SK-N-SH (cell line): ENCODE measurements at regions not wholly inside any gene's neighbourhood (a gene's known extent, or its start where the extent isn't known, plus 50 kb on each side); places are given as distances from the start of the nearest gene placed in this dataset.

ENCODE experiments used
- CTCF ChIA-PET: fragments of 300-600, 350-600 bp; formaldehyde crosslinking; extraction: SDS; loops from one replicate; lab custom pipeline; 2021; lab: Yijun Ruan, JAX
- POLR2A ChIA-PET: fragments of 350-600 bp; sonication (Branson Sonifier 250); formaldehyde crosslinking; extraction: SDS; loops from one replicate; lab custom pipeline; 2020; ENCODE audit warnings: antibody characterized with exemption, inconsistent platforms; lab: Yijun Ruan, JAX
- DNase-seq: peaks from one replicate; pipeline ENCODE4 v3.0.0; 2012
- H2AFZ ChIP-seq: fragments of 200-600 bp; sonication (generic); 2 replicates; pipeline ENCODE4 v1.8.1; 2016; ENCODE audit warnings: antibody characterized with exemption, mild to moderate bottlenecking, low read depth
- H3F3A ChIP-seq: fragments of 200-600 bp; sonication (generic); replicated peaks from 2 replicates; pipeline ENCODE3; 2016; ENCODE audit warnings: antibody characterized with exemption, mild to moderate bottlenecking; ENCODE audit not compliant: insufficient read depth
- H3K27ac ChIP-seq, 2 experiments: fragments of 200-500 bp in 1 of 2; fragments of 200-600 bp in 1 of 2; sonication (Bioruptor generic) in 1 of 2; sonication (generic), shearing (Covaris generic) in 1 of 2; 2 replicates each; pipeline versions ENCODE4 v1.5.1 to v1.6.1; 2014 to 2016; ENCODE audit warnings: low read depth in 2 of 2, inconsistent platforms in 1 of 2, low read length in 1 of 2, mild to moderate bottlenecking in 1 of 2, mixed read lengths in 1 of 2
- H3K27me3 ChIP-seq: fragments of 200-600 bp; sonication (generic), shearing (Covaris generic); 2 replicates; pipeline ENCODE4 v1.6.1; 2016; ENCODE audit warnings: mixed run types; ENCODE audit not compliant: insufficient read depth
- H3K36me3 ChIP-seq, 2 experiments: fragments of 200-500 bp in 1 of 2; fragments of 200-600 bp in 1 of 2; sonication (Bioruptor generic) in 1 of 2; sonication (generic) in 1 of 2; replicated peaks in 1 of 2; 2 replicates each; pipeline versions ENCODE3 to v1.5.1; 2014 to 2016; ENCODE audit warnings: low read length in 1 of 2, mild to moderate bottlenecking in 1 of 2; ENCODE audit not compliant: insufficient read depth in 2 of 2, control insufficient read depth in 1 of 2
- H3K4me1 ChIP-seq, 2 experiments: fragments of 200-500 bp in 1 of 2; fragments of 200-600 bp in 1 of 2; sonication (Bioruptor generic) in 1 of 2; sonication (generic), shearing (Covaris generic) in 1 of 2; 2 replicates each; pipeline versions ENCODE4 v1.5.1 to v1.6.1; 2014 to 2016; ENCODE audit warnings: low read depth in 1 of 2, low read length in 1 of 2, mixed run types in 1 of 2; ENCODE audit not compliant: insufficient read depth in 2 of 2, control insufficient read depth in 1 of 2
- H3K4me2 ChIP-seq: fragments of 200-600 bp; sonication (generic), shearing (Covaris generic); 2 replicates; pipeline ENCODE4 v1.6.1; 2017; ENCODE audit warnings: mixed run types
- H3K4me3 ChIP-seq, 2 experiments: fragments of 200-500 bp in 1 of 2; fragments of 200-600 bp in 1 of 2; sonication (Bioruptor generic) in 1 of 2; sonication (generic), shearing (Covaris generic) in 1 of 2; 2 replicates each; pipeline versions ENCODE4 v1.5.1 to v1.8.1; 2014 to 2016; ENCODE audit warnings: low read depth in 2 of 2, inconsistent platforms in 1 of 2, low read length in 1 of 2, mild to moderate bottlenecking in 1 of 2, mixed read lengths in 1 of 2, moderate library complexity in 1 of 2
- H3K79me2 ChIP-seq: fragments of 200-600 bp; sonication (generic); 2 replicates; pipeline ENCODE4 v1.8.1; 2017; ENCODE audit warnings: mild to moderate bottlenecking; ENCODE audit not compliant: insufficient read depth
- H3K9ac ChIP-seq: fragments of 200-600 bp; sonication (generic); 2 replicates; pipeline ENCODE4 v1.6.1; 2017; ENCODE audit warnings: mixed run types
- H3K9me2 ChIP-seq: fragments of 200-600 bp; sonication (generic); 2 replicates; pipeline ENCODE4 v1.6.1; 2017; ENCODE audit warnings: mixed run types
- H3K9me3 ChIP-seq: fragments of 200-600 bp; sonication (generic); 2 replicates; pipeline ENCODE4 v1.6.1; 2017; ENCODE audit warnings: mixed run types, mild to moderate bottlenecking, moderate library complexity
- H4K20me1 ChIP-seq: fragments of 200-600 bp; sonication (generic); 2 replicates; pipeline ENCODE4 v1.6.1; 2017; ENCODE audit warnings: mild to moderate bottlenecking, mixed run types; ENCODE audit not compliant: insufficient read depth
- CHD2 ChIP-seq: fragments of 150-350 bp; IDR thresholded peaks from 2 replicates; pipeline ENCODE4 v1.6.1; 2018; ENCODE audit warnings: low read length; ENCODE audit not compliant: partially characterized antibody
- CTCF ChIP-seq: fragments of 200-600 bp; sonication (generic); IDR thresholded peaks from 2 replicates; pipeline ENCODE4 v1.6.1; 2017; ENCODE audit warnings: antibody characterized with exemption, mild to moderate bottlenecking, moderate library complexity
- ELF1 ChIP-seq: IDR thresholded peaks from 2 replicates; pipeline ENCODE4 v1.4.0; 2012
- EZH2phosphoT487 ChIP-seq: fragments of 200-600 bp; sonication (generic); IDR thresholded peaks from 2 replicates; pipeline ENCODE4 v1.6.1; 2017; ENCODE audit warnings: low read depth, mixed run types, mild to moderate bottlenecking, antibody characterized with exemption, moderate library complexity, borderline replicate concordance
- GABPA ChIP-seq: IDR thresholded peaks from 2 replicates; pipeline ENCODE4 v1.4.0; 2012; ENCODE audit warnings: low read depth, mild to moderate bottlenecking
- IRF3 ChIP-seq: fragments of 150-350 bp; IDR thresholded peaks from 2 replicates; pipeline ENCODE4 v1.6.1; 2016; ENCODE audit warnings: mild to moderate bottlenecking, low read depth, low read length
- JUND ChIP-seq: IDR thresholded peaks from 2 replicates; pipeline ENCODE4 v1.4.0; 2012
- MEF2A ChIP-seq: IDR thresholded peaks from 2 replicates; pipeline ENCODE4 v1.4.0; 2012; ENCODE audit warnings: low read depth, borderline replicate concordance
- MXI1 ChIP-seq: IDR thresholded peaks from 2 replicates; pipeline ENCODE4 v1.6.1; 2012; ENCODE audit warnings: mild to moderate bottlenecking, low read depth, low read length, improper control_type of control experiment
- NFIC ChIP-seq: IDR thresholded peaks from 2 replicates; pipeline ENCODE4 v1.4.0; 2012; ENCODE audit warnings: borderline replicate concordance
- NRF1 ChIP-seq: IDR thresholded peaks from 2 replicates; pipeline ENCODE4 v1.6.1; 2012; ENCODE audit warnings: low read depth, mild to moderate bottlenecking, low read length
- PBX3 ChIP-seq: IDR thresholded peaks from 2 replicates; pipeline ENCODE4; 2012
- POLR2AphosphoS5 ChIP-seq: IDR thresholded peaks from 2 replicates; pipeline ENCODE4 v1.6.1; 2012; ENCODE audit warnings: low read depth, low read length
- TAF1 ChIP-seq: IDR thresholded peaks from 2 replicates; pipeline ENCODE4 v1.6.1; 2012; ENCODE audit warnings: low read depth, mild to moderate bottlenecking, low read length, moderate library complexity, borderline replicate concordance
- TCF12 ChIP-seq: IDR thresholded peaks from 2 replicates; pipeline ENCODE4 v1.4.0; 2012
- TEAD4 ChIP-seq: IDR thresholded peaks from 2 replicates; pipeline ENCODE4 v1.4.0; 2012; ENCODE audit warnings: mild to moderate bottlenecking, borderline replicate concordance; ENCODE audit not compliant: insufficient read depth
- USF2 ChIP-seq: fragments of 150-350 bp; IDR thresholded peaks from 2 replicates; pipeline ENCODE4 v1.6.1; 2017; ENCODE audit warnings: antibody characterized with exemption, low read length, low read depth, borderline replicate concordance
- YY1 ChIP-seq: IDR thresholded peaks from 2 replicates; pipeline ENCODE4 v1.4.0; 2012; ENCODE audit warnings: low read depth, mild to moderate bottlenecking
- ZBTB33 ChIP-seq: IDR thresholded peaks from 2 replicates; pipeline ENCODE4 v1.4.0; 2012; ENCODE audit warnings: low read depth, borderline replicate concordance
- WGBS: methylation state at CpG from one replicate; pipeline ENCODE4 v1.1.6; 2017; ENCODE audit warnings: low lambda C conversion rate; 5-methylcytosine and 5-hydroxymethylcytosine counted together

GRCh38 chr10:131832056-131832685 lies 68.6 kb upstream of the PPP2R2D start:
- no peaks in the 10 kb centered on the region for H3K79me2 ChIP-seq
- WGBS, result 50% methylated on average over 16 of the region's 17 CpGs
- H3K9ac ChIP-seq, result no peak overlapping the region
- TF ChIP-seq NFIC (no peak), IRF3 (no peak), CTCF (no peak), YY1 (no peak), PBX3 (no peak)
- ChIA-PET CTCF (interaction anchor here (0.5 to 1.6 kb wide), 3 partner anchors 10 to 191 kb away, joined by 3 read pairs; no protein-coding TSS in a partner anchor), POLR2A (no interaction called here)
- H3F3A ChIP-seq, result no peaks in the 10 kb centered on the region
- H3K4me3 ChIP-seq, result no peak overlapping the region
- peaks cover 0 to 5% of the 10 kb centered on the region in 2 experiments; a peak in 1 of 4 replicates for H3K4me1 ChIP-seq
- H3K9me2 ChIP-seq, result no peaks in the 10 kb centered on the region
- no peaks in the 10 kb centered on the region for H3K36me3 ChIP-seq
- H3K27me3 ChIP-seq, result no peaks in the 10 kb centered on the region
- no peak overlapping the region for H3K27ac ChIP-seq
- H4K20me1 ChIP-seq, result no peaks in the 10 kb centered on the region
- no peak overlapping the region for H2AFZ ChIP-seq
- no peak for DNase-seq
- no peaks in the 10 kb centered on the region for H3K9me3 ChIP-seq
- H3K4me2 ChIP-seq, result no peak overlapping the region

GRCh38 chr10:131833013-131833412 lies 67.8 kb upstream of the PPP2R2D start:
- Histone ChIP-seq H3K36me3 (no peaks in the 10 kb centered on the region), H3K4me1 (peaks cover 0 to 5% of the 10 kb centered on the region in 2 experiments; a peak in 1 of 4 replicates), H3K4me3 (no peak overlapping the region), H4K20me1 (no peaks in the 10 kb centered on the region), H3K9me3 (no peaks in the 10 kb centered on the region), H2AFZ (no peak overlapping the region), H3K27me3 (no peaks in the 10 kb centered on the region), H3F3A (no peaks in the 10 kb centered on the region), H3K27ac (no peak overlapping the region), H3K79me2 (no peaks in the 10 kb centered on the region), H3K9ac (no peak overlapping the region), H3K9me2 (no peaks in the 10 kb centered on the region), H3K4me2 (no peak overlapping the region)
- CTCF ChIA-PET, result interaction anchor here (0.9 to 1.6 kb wide), 3 partner anchors 11 to 190 kb away, joined by 3 read pairs; no protein-coding TSS in a partner anchor
- 37% methylated on average over 5 of the region's 5 CpGs for WGBS
- POLR2A ChIA-PET, result no interaction called here
- DNase-seq, result no peak
- TF ChIP-seq IRF3, result no peak
- no peak for TF ChIP-seq JUND
- no peak for TF ChIP-seq EZH2phosphoT487
- TF ChIP-seq MEF2A, result no peak
- no peak for TF ChIP-seq TCF12
- no peak for TF ChIP-seq ELF1
- TF ChIP-seq POLR2AphosphoS5, result no peak
- no peak for TF ChIP-seq GABPA
- TF ChIP-seq NRF1, result no peak
- no peak for TF ChIP-seq CHD2
- no peak for TF ChIP-seq TAF1
- no peak for TF ChIP-seq USF2
- no peak for TF ChIP-seq TEAD4
- TF ChIP-seq MXI1, result no peak
- TF ChIP-seq ZBTB33, result no peak
